Spleen (tissue), 7 donors: ENCODE measurements at regions not wholly inside any gene's neighbourhood (a gene's known extent, or its start where the extent isn't known, plus 50 kb on each side); places are given as distances from the start of the nearest gene placed in this dataset.

Experiments
- CTCF ChIP-seq, 11 experiments: fragments of 200-600 bp in 7 of 11; fragments of 450-650 bp in 4 of 11; sonication (generic) in 4 of 11; IDR thresholded peaks in 8 of 11; conservative IDR thresholded peaks in 3 of 11; 1 replicate in 7 of 11; 2 replicates in 4 of 11; pipeline versions ENCODE4 v1.4.0 to v1.8.0; 2016 to 2021; ENCODE audit warnings: antibody characterized with exemption in 11 of 11, inconsistent platforms in 4 of 11, mild to moderate bottlenecking in 1 of 11
- POLR2AphosphoS5 ChIP-seq, 3 donors: sonication (generic); formaldehyde crosslinking; IDR thresholded peaks; one replicate each; pipeline ENCODE4 v1.5.1; 2017; ENCODE audit warnings: antibody characterized with exemption in 3 of 3
- donor health status: DM: no; HTN: no; CAD: no; lungs with moderate emphysema.
- donor health status: DM: no; HTN: no; CAD: no.
- donor health status: DM: no; HTN: no; CAD: no.

GRCh38 chr14:28023853-28024252 is 742.7 kb upstream of the FOXG1 start:
- TF ChIP-seq POLR2AphosphoS5 (IDR thresholded peaks at IDR 0.05) (no peak), CTCF (IDR thresholded peaks at IDR 0.05 in 8 of 11, conservative IDR thresholded peaks at IDR 0.05 in 3 of 11) (no peak)
